ENCODE measurements at regions not wholly inside any gene's neighbourhood (a gene's known extent, or its start where the extent isn't known, plus 50 kb on each side); places are given as distances from the start of the nearest gene placed in this dataset.

DNA sequence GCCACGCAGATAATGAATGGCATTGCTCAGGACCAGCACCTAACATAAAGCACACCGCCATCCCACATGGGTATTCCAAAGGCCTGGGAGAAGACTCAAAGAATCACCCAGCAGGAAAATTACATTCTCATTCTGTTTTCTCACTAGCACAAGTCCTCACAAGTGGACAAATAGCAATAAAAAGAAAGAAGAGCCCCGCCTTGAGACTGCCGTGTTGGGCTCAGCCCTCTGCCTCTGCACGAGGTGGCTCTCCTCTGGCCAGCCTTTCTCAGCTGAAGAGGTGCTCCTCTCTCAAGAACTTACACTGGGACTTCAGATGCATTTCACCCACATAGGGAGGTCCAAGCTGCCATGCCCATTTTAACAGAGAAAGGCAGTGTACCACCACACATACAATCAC lies 207.5 kb downstream of the SPTSSA start:
- Histone ChIP-seq H3K27me3 (ENCODE audit: low read depth) (no peaks in the 10 kb centered on the region), H3K4me1 (peaks cover 43% of the 10 kb centered on the region), H3K27ac (replicated peaks) (no peak overlapping the region), H3K36me3 (no peaks in the 10 kb centered on the region), H3K4me3 (no peak overlapping the region), H3K9me3 (replicated peaks) (no peaks in the 10 kb centered on the region)
- TF ChIP-seq, protein P1, sequence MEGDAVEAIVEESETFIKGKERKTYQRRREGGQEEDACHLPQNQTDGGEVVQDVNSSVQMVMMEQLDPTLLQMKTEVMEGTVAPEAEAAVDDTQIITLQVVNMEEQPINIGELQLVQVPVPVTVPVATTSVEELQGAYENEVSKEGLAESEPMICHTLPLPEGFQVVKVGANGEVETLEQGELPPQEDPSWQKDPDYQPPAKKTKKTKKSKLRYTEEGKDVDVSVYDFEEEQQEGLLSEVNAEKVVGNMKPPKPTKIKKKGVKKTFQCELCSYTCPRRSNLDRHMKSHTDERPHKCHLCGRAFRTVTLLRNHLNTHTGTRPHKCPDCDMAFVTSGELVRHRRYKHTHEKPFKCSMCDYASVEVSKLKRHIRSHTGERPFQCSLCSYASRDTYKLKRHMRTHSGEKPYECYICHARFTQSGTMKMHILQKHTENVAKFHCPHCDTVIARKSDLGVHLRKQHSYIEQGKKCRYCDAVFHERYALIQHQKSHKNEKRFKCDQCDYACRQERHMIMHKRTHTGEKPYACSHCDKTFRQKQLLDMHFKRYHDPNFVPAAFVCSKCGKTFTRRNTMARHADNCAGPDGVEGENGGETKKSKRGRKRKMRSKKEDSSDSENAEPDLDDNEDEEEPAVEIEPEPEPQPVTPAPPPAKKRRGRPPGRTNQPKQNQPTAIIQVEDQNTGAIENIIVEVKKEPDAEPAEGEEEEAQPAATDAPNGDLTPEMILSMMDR (IDR thresholded peaks at IDR 0.05; ENCODE audit: borderline replicate concordance): no peak
- no peak for DNase-seq
- intact Hi-C loops (cut with micrococcal nuclease): no loop called here

DNA sequence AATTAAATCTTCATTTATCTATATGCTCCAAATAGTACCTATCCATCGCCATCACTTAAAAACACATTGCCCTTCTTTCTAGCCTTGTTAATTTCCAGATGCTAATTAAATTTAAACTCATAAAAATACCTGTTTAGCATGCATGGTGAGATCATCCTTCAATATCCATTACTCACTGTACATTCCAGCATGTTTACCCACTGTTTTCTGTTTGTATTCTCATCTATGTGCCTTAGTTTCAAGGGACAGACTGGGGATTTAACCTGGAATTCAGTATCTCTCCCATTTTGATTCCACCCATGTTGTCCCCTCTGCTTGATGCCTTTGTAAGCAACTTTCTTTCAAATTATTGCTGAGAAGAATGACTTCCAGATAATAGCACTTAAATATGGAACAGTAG lies 208.0 kb downstream of the SPTSSA start:
- Histone ChIP-seq H3K4me3 (no peak overlapping the region), H3K36me3 (no peaks in the 10 kb centered on the region), H3K9me3 (replicated peaks) (no peaks in the 10 kb centered on the region), H3K4me1 (peaks cover 42% of the 10 kb centered on the region), H3K27ac (replicated peaks) (no peak overlapping the region), H3K27me3 (ENCODE audit: low read depth) (no peaks in the 10 kb centered on the region)
- TF ChIP-seq, protein P1 (IDR thresholded peaks at IDR 0.05; ENCODE audit: borderline replicate concordance): no peak
- intact Hi-C loops (cut with micrococcal nuclease): no loop called here
- DNase-seq: no peak

GRCh38 chr14:34252227-34252626 lies 209.8 kb downstream of the SPTSSA start:
- intact Hi-C loops (cut with micrococcal nuclease): no loop called here
- Histone ChIP-seq H3K4me1 (peaks cover 30% of the 10 kb centered on the region), H3K4me3 (no peak overlapping the region), H3K36me3 (no peaks in the 10 kb centered on the region), H3K27me3 (ENCODE audit: low read depth) (no peaks in the 10 kb centered on the region), H3K27ac (replicated peaks) (peak overlapping the region; percentile 66), H3K9me3 (replicated peaks) (no peaks in the 10 kb centered on the region)
- TF ChIP-seq, protein P1 (IDR thresholded peaks at IDR 0.05; ENCODE audit: borderline replicate concordance): no peak
- DNase-seq: no peak

GRCh38 chr14:34251662-34252061 lies 210.4 kb downstream of the SPTSSA start:
- Histone ChIP-seq H3K27me3 (ENCODE audit: low read depth) (no peaks in the 10 kb centered on the region), H3K9me3 (replicated peaks) (no peaks in the 10 kb centered on the region), H3K36me3 (no peaks in the 10 kb centered on the region), H3K4me1 (peaks cover 30% of the 10 kb centered on the region), H3K4me3 (no peak overlapping the region), H3K27ac (replicated peaks) (peak overlapping the region; percentile 66)
- intact Hi-C loops (cut with micrococcal nuclease): no loop called here
- no peak for DNase-seq
- TF ChIP-seq, protein P1 (IDR thresholded peaks at IDR 0.05; ENCODE audit: borderline replicate concordance): no peak

DNA sequence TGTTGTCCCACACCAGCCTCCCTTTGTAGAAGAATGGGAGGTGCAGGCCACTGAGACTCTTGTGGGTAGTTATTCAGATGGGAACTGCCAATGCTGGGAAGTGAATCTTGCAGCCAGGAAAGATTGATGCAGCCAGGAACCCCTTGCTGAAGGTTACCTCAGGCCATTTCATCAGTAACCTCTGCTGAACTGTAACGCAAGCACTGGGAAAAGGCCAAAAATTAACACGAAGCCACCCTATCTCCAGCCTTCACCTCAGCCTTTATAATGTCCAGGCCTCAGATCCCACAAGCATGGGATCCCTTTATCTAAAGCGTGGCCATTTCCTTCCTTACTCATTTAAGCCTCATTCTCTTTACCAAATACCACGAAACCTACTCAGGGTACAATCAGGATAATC lies 211.1 kb downstream of the SPTSSA start:
- Histone ChIP-seq H3K36me3 (no peaks in the 10 kb centered on the region), H3K4me1 (peaks cover 30% of the 10 kb centered on the region), H3K27me3 (ENCODE audit: low read depth) (no peaks in the 10 kb centered on the region), H3K27ac (replicated peaks) (peak overlapping the region; percentile 66), H3K4me3 (no peak overlapping the region), H3K9me3 (replicated peaks) (no peaks in the 10 kb centered on the region)
- intact Hi-C loops (cut with micrococcal nuclease): no loop called here
- TF ChIP-seq, protein P1 (IDR thresholded peaks at IDR 0.05; ENCODE audit: borderline replicate concordance): no peak
- no peak for DNase-seq

- DNase-seq: no peak
- H3K9me3 ChIP-seq (replicated peaks): no peaks in the 10 kb centered on the region
- H3K4me3 ChIP-seq: no peak overlapping the region
- intact Hi-C loops (cut with micrococcal nuclease): no loop called here
- H3K4me1 ChIP-seq: peaks cover 28% of the 10 kb centered on the region
- no peaks in the 10 kb centered on the region for H3K27me3 ChIP-seq (ENCODE audit: low read depth)
- no peak overlapping the region for H3K27ac ChIP-seq (replicated peaks)
- TF ChIP-seq, protein P1 (IDR thresholded peaks at IDR 0.05; ENCODE audit: borderline replicate concordance): no peak
- H3K36me3 ChIP-seq: no peaks in the 10 kb centered on the region
These were observed 214.4 kb downstream of the SPTSSA start for GRCh38 chr14:34247605-34248004.

All from left ventricle myocardium inferior (tissue), 1 donor.